ENCODE measurements at regions not wholly inside any gene's neighbourhood (a gene's known extent, or its start where the extent isn't known, plus 50 kb on each side); places are given as distances from the start of the nearest gene placed in this dataset.

- DNase-seq: no peak
Observed at GRCh38 chr5:103498800-103499551, 63.6 kb downstream of the NUDT12 start.

- peak; percentile 8 for DNase-seq
Observed at GRCh38 chr5:103498211-103498610, 64.4 kb downstream of the NUDT12 start.

- DNase-seq: no peak
Observed at GRCh38 chr5:103497781-103498180, 64.8 kb downstream of the NUDT12 start.

- DNase-seq: no peak
Observed at GRCh38 chr5:103490030-103490739, 72.4 kb downstream of the NUDT12 start.

GRCh38 chr5:103489307-103489706 lies 73.3 kb downstream of the NUDT12 start:
- DNase-seq: no peak

- DNase-seq: no peak
Observed at GRCh38 chr5:103487822-103488493, 74.6 kb downstream of the NUDT12 start.

GRCh38 chr5:103487218-103487617 lies 75.4 kb downstream of the NUDT12 start:
- DNase-seq: no peak

GRCh38 chr5:103486739-103487138 lies 75.8 kb downstream of the NUDT12 start:
- no peak for DNase-seq

- no peak for DNase-seq
Observed at GRCh38 chr5:103480246-103480645, 82.3 kb downstream of the NUDT12 start.

- DNase-seq: no peak
Observed at GRCh38 chr5:103477678-103478077, 84.9 kb downstream of the NUDT12 start.

GRCh38 chr5:103476811-103477210 lies 85.8 kb downstream of the NUDT12 start:
- no peak for DNase-seq

GRCh38 chr5:103475629-103476240 lies 86.9 kb downstream of the NUDT12 start:
- DNase-seq: peak; percentile 49

- DNase-seq: no peak
Observed at GRCh38 chr5:103474677-103475076, 87.9 kb downstream of the NUDT12 start.

- DNase-seq: no peak
Observed at GRCh38 chr5:103473725-103474124, 88.9 kb downstream of the NUDT12 start.

- no peak for DNase-seq
Observed at GRCh38 chr5:103472830-103473229, 89.8 kb downstream of the NUDT12 start.

- DNase-seq: no peak
Observed at GRCh38 chr5:103472265-103472664, 90.3 kb downstream of the NUDT12 start.

- DNase-seq: no peak
Observed at GRCh38 chr5:103469288-103470040, 93.1 kb downstream of the NUDT12 start.

- no peak for DNase-seq
Observed at GRCh38 chr5:103467831-103468230, 94.8 kb downstream of the NUDT12 start.

GRCh38 chr5:103466495-103466894 lies 96.1 kb downstream of the NUDT12 start:
- DNase-seq: no peak

GRCh38 chr5:103465891-103466290 lies 96.7 kb downstream of the NUDT12 start:
- DNase-seq: no peak

- DNase-seq: no peak
Observed at GRCh38 chr5:103464835-103465484, 97.6 kb downstream of the NUDT12 start.

GRCh38 chr5:103463261-103463660 lies 99.3 kb downstream of the NUDT12 start:
- no peak for DNase-seq
